Superior temporal gyrus (tissue), 1 donor: ENCODE measurements at regions not wholly inside any gene's neighbourhood (a gene's known extent, or its start where the extent isn't known, plus 50 kb on each side); places are given as distances from the start of the nearest gene placed in this dataset.
"Not testable (repeated sequence)": the region's sequence is repeated elsewhere in the genome, so short reads cannot be mapped to it uniquely, and the experiment has no call there.

Experiments used
- DNase-seq: peaks from one replicate; pipeline ENCODE4 v3.0.0-alpha.2; 2016; ENCODE audit errors: extremely low spot score

- DNase-seq, result no peak
These were observed 82.2 kb upstream of the ID2 start for GRCh38 chr2:8599421-8600242.

- no peak for DNase-seq
These were observed 81.4 kb upstream of the ID2 start for GRCh38 chr2:8600456-8600855.

- no peak for DNase-seq
These were observed 79.0 kb upstream of the ID2 start for GRCh38 chr2:8602809-8603208.

- not testable (repeated sequence) for DNase-seq
These were observed 78.5 kb upstream of the ID2 start for GRCh38 chr2:8603356-8603755.

GRCh38 chr2:8604262-8604661 lies 77.6 kb upstream of the ID2 start:
- no peak for DNase-seq

GRCh38 chr2:8605351-8606065 lies 76.3 kb upstream of the ID2 start:
- no peak for DNase-seq

GRCh38 chr2:8606226-8606625 lies 75.6 kb upstream of the ID2 start:
- no peak for DNase-seq

GRCh38 chr2:8606649-8607550 lies 75.0 kb upstream of the ID2 start:
- DNase-seq, result no peak

- no peak for DNase-seq
These were observed 74.2 kb upstream of the ID2 start for GRCh38 chr2:8607606-8608005.

- DNase-seq, result no peak
These were observed 73.4 kb upstream of the ID2 start for GRCh38 chr2:8608411-8608954.

GRCh38 chr2:8609357-8609811 lies 72.5 kb upstream of the ID2 start:
- no peak for DNase-seq

GRCh38 chr2:8610775-8611174 lies 71.1 kb upstream of the ID2 start:
- not testable (repeated sequence) for DNase-seq

GRCh38 chr2:8611246-8611645 lies 70.6 kb upstream of the ID2 start:
- no peak for DNase-seq

- no peak for DNase-seq
These were observed 70.2 kb upstream of the ID2 start for GRCh38 chr2:8611700-8612099.

GRCh38 chr2:8612734-8613179 lies 69.1 kb upstream of the ID2 start:
- no peak for DNase-seq

GRCh38 chr2:8613207-8613999 lies 68.5 kb upstream of the ID2 start:
- not testable (repeated sequence) for DNase-seq

- no peak for DNase-seq
These were observed 67.2 kb upstream of the ID2 start for GRCh38 chr2:8614646-8615045.

- no peak for DNase-seq
These were observed 66.6 kb upstream of the ID2 start for GRCh38 chr2:8615252-8615575.

GRCh38 chr2:8615576-8616281 lies 66.1 kb upstream of the ID2 start:
- DNase-seq, result no peak

- DNase-seq, result no peak
These were observed 64.8 kb upstream of the ID2 start for GRCh38 chr2:8617048-8617447.
